Spleen (tissue), 11 donors: ENCODE measurements at regions not wholly inside any gene's neighbourhood (a gene's known extent, or its start where the extent isn't known, plus 50 kb on each side); places are given as distances from the start of the nearest gene placed in this dataset.

ENCODE experiments used
- DNase-seq: peaks from one replicate; pipeline ENCODE4 v3.0.0-alpha.2; 2020
- H3K27ac ChIP-seq, 8 donors: fragments of 200-600 bp; sonication (generic) in 7 of 8; 1 replicate in 4 of 8; 2 replicates in 4 of 8; pipeline versions ENCODE4 v1.5.0 to v1.8.0; 2016 to 2021; ENCODE audit warnings: inconsistent platforms in 4 of 8, mild to moderate bottlenecking in 4 of 8, moderate library complexity in 1 of 8
- H3K27me3 ChIP-seq, 7 donors: fragments of 200-600 bp; sonication (generic) in 6 of 7; replicated peaks in 1 of 7; 1 replicate in 4 of 7; 2 replicates in 3 of 7; pipeline versions ENCODE4 v1.5.0 to v1.8.0; 2016 to 2021; ENCODE audit warnings: inconsistent platforms in 3 of 7, mild to moderate bottlenecking in 1 of 7
- H3K36me3 ChIP-seq, 6 donors: fragments of 200-600 bp; sonication (generic) in 5 of 6; 1 replicate in 4 of 6; 2 replicates in 2 of 6; pipeline versions ENCODE4 v1.5.0 to v1.8.0; 2016 to 2021; ENCODE audit warnings: inconsistent platforms in 2 of 6
- H3K4me1 ChIP-seq, 6 donors: fragments of 200-600 bp; sonication (generic) in 5 of 6; 1 replicate in 3 of 6; 2 replicates in 3 of 6; pipeline versions ENCODE4 v1.5.0 to v1.8.0; 2016 to 2021; ENCODE audit warnings: inconsistent platforms in 3 of 6
- H3K4me3 ChIP-seq, 8 donors: fragments of 200-600 bp; sonication (generic) in 7 of 8; 1 replicate in 4 of 8; 2 replicates in 4 of 8; pipeline versions ENCODE4 v1.5.0 to v1.8.0; 2016 to 2021; ENCODE audit warnings: inconsistent platforms in 4 of 8, mild to moderate bottlenecking in 4 of 8, moderate library complexity in 2 of 8
- H3K9me3 ChIP-seq, 8 donors: fragments of 200-600 bp; sonication (generic) in 7 of 8; 1 replicate in 4 of 8; 2 replicates in 4 of 8; pipeline versions ENCODE4 v1.5.0 to v1.8.0; 2016 to 2021; ENCODE audit warnings: inconsistent platforms in 4 of 8
- CTCF ChIP-seq, 11 experiments: fragments of 200-600 bp in 7 of 11; fragments of 450-650 bp in 4 of 11; sonication (generic) in 4 of 11; IDR thresholded peaks in 8 of 11; conservative IDR thresholded peaks in 3 of 11; 1 replicate in 7 of 11; 2 replicates in 4 of 11; pipeline versions ENCODE4 v1.4.0 to v1.8.0; 2016 to 2021; ENCODE audit warnings: antibody characterized with exemption in 11 of 11, inconsistent platforms in 4 of 11, mild to moderate bottlenecking in 1 of 11
- POLR2A ChIP-seq, 3 donors: fragments of 450-650 bp; IDR thresholded peaks; one replicate each; pipeline ENCODE4 v1.5.1; 2017; ENCODE audit warnings: antibody characterized with exemption in 3 of 3, mild to moderate bottlenecking in 1 of 3
- POLR2AphosphoS5 ChIP-seq, 3 donors: sonication (generic); formaldehyde crosslinking; IDR thresholded peaks; one replicate each; pipeline ENCODE4 v1.5.1; 2017; ENCODE audit warnings: antibody characterized with exemption in 3 of 3
- WGBS, 5 donors: extraction: QIAGEN DNeasy Blood & Tissue Kit in 3 of 5; methylation state at CpG; one replicate each; pipeline versions ENCODE4 v1.1.5 to v1.1.7; 2013 to 2018; 5-methylcytosine and 5-hydroxymethylcytosine counted together
- intact Hi-C: fragments of 100-400 bp; cut with DNase I; formaldehyde crosslinking; loops from one replicate; pipeline ENCODE4 v1.15.0; 2023; ENCODE audit warnings: low total_unique reads
- donor health status: healthy with polysubstance abuse.
- donor health status: DM: no; HTN: no; CAD: no; lungs with moderate emphysema.
- donor health status: DM: no; HTN: no; CAD: no.
- donor health status: Bipolar disorder and iron deficiency.
- donor health status: healthy.
- donor health status: DM: no; HTN: no; CAD: no.
- donor health status: DM: yes; HTN: yes; CAD: no.

GRCh38 chr4:165613581-165613980 lies 234.8 kb downstream of the CPE start:
- TF ChIP-seq CTCF (IDR thresholded peaks at IDR 0.05 in 8 of 11, conservative IDR thresholded peaks at IDR 0.05 in 3 of 11) (no peak), POLR2A (IDR thresholded peaks at IDR 0.05) (no peak), POLR2AphosphoS5 (IDR thresholded peaks at IDR 0.05) (no peak)
- Histone ChIP-seq H3K4me1 (peaks cover 0 to 3% (median 0%) of the 10 kb centered on the region in 6 donors), H3K27ac (no peak overlapping the region), H3K4me3 (no peak overlapping the region), H3K9me3 (peaks cover 0 to 6% (median 0%) of the 10 kb centered on the region in 8 donors), H3K36me3 (no peaks in the 10 kb centered on the region), H3K27me3 (no peaks in the 10 kb centered on the region)
- no peak for DNase-seq
- intact Hi-C loops, result no loop called here
- 78 to 89% (median 87%) methylated on average over 2 of the region's 2 CpGs for WGBS, 5 donors

GRCh38 chr4:165620913-165621312 lies 242.1 kb downstream of the CPE start:
- H3K27ac ChIP-seq, result no peak overlapping the region
- no peaks in the 10 kb centered on the region for H3K36me3 ChIP-seq
- no peaks in the 10 kb centered on the region for H3K27me3 ChIP-seq
- no peak overlapping the region for H3K4me3 ChIP-seq
- no peak for TF ChIP-seq CTCF (IDR thresholded peaks at IDR 0.05 in 8 of 11, conservative IDR thresholded peaks at IDR 0.05 in 3 of 11)
- TF ChIP-seq POLR2AphosphoS5 (IDR thresholded peaks at IDR 0.05), result no peak
- no peak for TF ChIP-seq POLR2A (IDR thresholded peaks at IDR 0.05)
- intact Hi-C loops, result no loop called here
- peaks cover 0 to 10% (median 0%) of the 10 kb centered on the region in 8 donors for H3K9me3 ChIP-seq
- WGBS, 5 donors, result 84 to 96% (median 92%) methylated on average over 3 of the region's 3 CpGs
- no peak for DNase-seq
- no peaks in the 10 kb centered on the region for H3K4me1 ChIP-seq

GRCh38 chr4:165621983-165622382 lies 243.2 kb downstream of the CPE start:
- DNase-seq, result no peak
- no peak overlapping the region for H3K27ac ChIP-seq

DNA sequence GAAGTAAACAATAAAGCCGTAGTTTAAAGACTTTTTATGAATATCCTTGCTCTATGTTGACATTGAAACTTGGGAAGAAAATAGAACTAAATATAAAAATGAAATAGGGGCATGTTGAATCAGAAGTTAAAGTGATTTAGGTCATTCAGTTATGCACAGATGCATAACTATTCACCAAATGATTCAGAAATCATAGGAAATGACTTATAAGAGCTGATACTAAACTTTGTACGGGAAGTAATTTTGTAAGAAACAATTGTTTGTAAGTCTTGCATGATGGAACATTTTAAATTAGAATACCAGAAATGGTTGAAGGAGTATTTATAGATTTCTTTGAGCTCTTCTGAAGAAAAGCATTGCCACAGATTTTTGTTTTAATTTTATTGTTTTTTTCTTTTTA lies 246.5 kb downstream of the CPE start:
- TF ChIP-seq POLR2A (IDR thresholded peaks at IDR 0.05) (no peak), CTCF (IDR thresholded peaks at IDR 0.05 in 8 of 11, conservative IDR thresholded peaks at IDR 0.05 in 3 of 11) (no peak), POLR2AphosphoS5 (IDR thresholded peaks at IDR 0.05) (no peak)
- Histone ChIP-seq H3K4me1 (no peaks in the 10 kb centered on the region), H3K27me3 (no peaks in the 10 kb centered on the region), H3K4me3 (no peak overlapping the region), H3K27ac (no peak overlapping the region), H3K9me3 (peaks cover 0 to under 1% (median 0%) of the 10 kb centered on the region in 8 donors), H3K36me3 (no peaks in the 10 kb centered on the region)
- intact Hi-C loops, result no loop called here
- no peak for DNase-seq
- WGBS, 5 donors, result 57 to 76% (median 62%) methylated on average over 2 of the region's 2 CpGs

More at GRCh38 chr4:165621983-165622382, 243.2 kb downstream of the CPE start:
- peaks cover 0 to 10% (median 0%) of the 10 kb centered on the region in 8 donors for H3K9me3 ChIP-seq
- 23 to 32% (median 30%) methylated on average over 5 of the region's 5 CpGs for WGBS, 5 donors
- intact Hi-C loops, result no loop called here
- no peaks in the 10 kb centered on the region for H3K4me1 ChIP-seq
- TF ChIP-seq POLR2A (IDR thresholded peaks at IDR 0.05), result no peak
- TF ChIP-seq CTCF (IDR thresholded peaks at IDR 0.05 in 8 of 11, conservative IDR thresholded peaks at IDR 0.05 in 3 of 11), result no peak
- no peak for TF ChIP-seq POLR2AphosphoS5 (IDR thresholded peaks at IDR 0.05)
- H3K27me3 ChIP-seq, result no peaks in the 10 kb centered on the region
- H3K4me3 ChIP-seq, result no peak overlapping the region
- H3K36me3 ChIP-seq, result no peaks in the 10 kb centered on the region
